Stimulated activated naive CD8-positive, alpha-beta T cell treated with anti-CD3 and anti-CD28 coated beads, Interleukin-15, amount 100 ng/mL, for 72 hours (primary cell): ENCODE measurements at regions not wholly inside any gene's neighbourhood (a gene's known extent, or its start where the extent isn't known, plus 50 kb on each side); places are given as distances from the start of the nearest gene placed in this dataset.
"Not testable (repeated sequence)": the region's sequence is repeated elsewhere in the genome, so short reads cannot be mapped to it uniquely, and the experiment has no call there.

Experiments used
- ATAC-seq: fragments of 150-1000 bp; cut with Tn5 transposase; 2 replicates; pipeline ENCODE4 v1.10.0; 2021; ENCODE audit warnings: mild to moderate bottlenecking, moderate library complexity
- DNase-seq, 2 donors: peaks; one replicate each; pipeline ENCODE4 v3.0.0; 2021 to 2022
- H3K27ac Mint-ChIP-seq, 2 donors: one replicate each; pipeline ENCODE4 v1.8.0; 2022; ENCODE audit warnings: mild to moderate bottlenecking in 2 of 2, mixed read lengths in 2 of 2, moderate library complexity in 2 of 2
- H3K27me3 Mint-ChIP-seq: one replicate; pipeline ENCODE4 v1.8.0; 2022; ENCODE audit warnings: mixed read lengths
- H3K4me1 Mint-ChIP-seq: one replicate; pipeline ENCODE4 v1.8.0; 2022; ENCODE audit warnings: mild to moderate bottlenecking, mixed read lengths
- H3K4me3 Mint-ChIP-seq, 2 donors: one replicate each; pipeline ENCODE4 v1.8.0; 2022; ENCODE audit warnings: mild to moderate bottlenecking in 2 of 2, mixed read lengths in 2 of 2, moderate library complexity in 1 of 2
- H3K9me3 Mint-ChIP-seq, 2 donors: one replicate each; pipeline ENCODE4 v1.8.0; 2022; ENCODE audit warnings: mixed read lengths in 2 of 2

DNA sequence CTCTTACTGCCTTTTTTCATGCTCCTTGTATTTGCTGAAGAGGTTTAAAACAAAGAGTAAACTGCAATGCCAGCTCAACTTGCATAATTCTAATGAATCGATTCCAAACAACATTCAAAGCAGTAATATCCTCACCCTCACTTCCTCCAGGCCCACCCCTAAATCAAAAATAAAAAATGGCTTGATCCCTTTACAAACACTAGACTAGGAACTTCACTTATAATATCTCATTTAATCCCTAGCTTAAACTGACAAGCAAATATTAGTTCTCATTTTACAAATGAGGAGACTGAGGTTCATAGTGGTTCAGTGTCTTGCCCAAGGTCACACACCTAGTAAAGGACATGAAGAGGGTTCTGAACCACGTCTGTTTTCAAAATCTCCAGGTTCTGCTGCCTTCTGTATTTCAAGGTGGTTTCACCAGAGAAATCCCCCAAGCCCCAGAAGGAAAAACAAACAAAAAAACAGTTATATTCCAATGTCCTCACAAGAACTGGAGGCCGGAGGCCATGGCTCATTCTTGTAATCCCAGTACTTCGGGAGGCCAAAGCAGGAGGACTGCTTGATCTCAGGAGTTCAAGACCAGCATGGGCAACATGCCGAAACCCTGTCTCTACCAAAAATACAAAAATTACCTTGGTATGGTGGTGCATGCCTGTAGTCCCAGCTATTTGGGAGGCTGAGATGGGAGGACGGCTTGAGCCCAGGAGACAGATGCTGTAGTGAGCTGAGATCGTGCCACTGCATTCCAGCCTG is 80.3 kb upstream of the GRIN2A start:
- no peak overlapping the region for H3K27ac Mint-ChIP-seq
- no peak for ATAC-seq

GRCh38 chr16:10265770-10266615 is 83.8 kb upstream of the GRIN2A start:
- DNase-seq = no peak
- H3K27me3 Mint-ChIP-seq = no peaks in the 10 kb centered on the region
- no peak overlapping the region for H3K27ac Mint-ChIP-seq
- H3K9me3 Mint-ChIP-seq = no peaks in the 10 kb centered on the region
- no peak for ATAC-seq
- H3K4me1 Mint-ChIP-seq = peaks cover 12% of the 10 kb centered on the region
- H3K4me3 Mint-ChIP-seq = no peak overlapping the region

More for the DNA sequence above, 80.3 kb upstream of the GRIN2A start:
- Mint-ChIP-seq H3K4me3 (no peak overlapping the region), H3K9me3 (no peaks in the 10 kb centered on the region), H3K4me1 (peaks cover 12% of the 10 kb centered on the region), H3K27me3 (no peaks in the 10 kb centered on the region)
- DNase-seq = no peak

GRCh38 chr16:10266809-10267208 is 84.6 kb upstream of the GRIN2A start:
- DNase-seq (peak; percentile 30 to 50), ATAC-seq (peak; percentile 99)
- peaks cover under 1 to 2% of the 10 kb centered on the region in 2 donors for H3K9me3 Mint-ChIP-seq
- no peaks in the 10 kb centered on the region for H3K27me3 Mint-ChIP-seq
- H3K4me1 Mint-ChIP-seq = peaks cover 12% of the 10 kb centered on the region
- no peak overlapping the region for H3K4me3 Mint-ChIP-seq
- peak overlapping the region in 1 of 2 donors; percentile 34 for H3K27ac Mint-ChIP-seq

DNA sequence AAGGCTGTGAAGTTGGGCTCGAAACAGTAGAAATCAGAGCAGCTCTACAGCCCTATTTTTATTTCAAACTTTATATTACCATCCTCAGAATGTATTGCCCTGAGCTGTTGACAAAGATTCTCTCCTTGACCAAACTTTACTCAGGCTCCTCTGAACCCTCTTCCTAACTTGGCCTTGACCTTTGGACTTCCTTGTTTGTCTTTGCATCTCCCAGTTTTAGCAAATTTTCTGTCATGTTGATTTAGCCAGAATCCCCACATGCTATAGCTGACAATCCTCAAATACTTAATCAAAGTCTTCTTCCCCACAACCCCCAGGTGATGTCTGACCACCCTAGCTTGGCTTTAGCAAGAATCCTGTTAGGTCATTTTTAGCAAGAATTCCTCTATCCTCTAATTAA is 87.4 kb upstream of the GRIN2A start:
- no peaks in the 10 kb centered on the region for H3K27me3 Mint-ChIP-seq
- H3K4me3 Mint-ChIP-seq = no peak overlapping the region
- peaks cover 4 to 7% of the 10 kb centered on the region in 2 donors for H3K9me3 Mint-ChIP-seq
- H3K4me1 Mint-ChIP-seq = peaks cover 12% of the 10 kb centered on the region
- ATAC-seq = no peak
- no peak overlapping the region for H3K27ac Mint-ChIP-seq
- no peak for DNase-seq

- peaks cover 13% of the 10 kb centered on the region for H3K4me1 Mint-ChIP-seq
- not testable (repeated sequence) for H3K4me3 Mint-ChIP-seq, DNase-seq, H3K27me3 Mint-ChIP-seq, H3K9me3 Mint-ChIP-seq, H3K27ac Mint-ChIP-seq, ATAC-seq
Measured at GRCh38 chr16:10272250-10272854, 90.1 kb upstream of the GRIN2A start.

DNA sequence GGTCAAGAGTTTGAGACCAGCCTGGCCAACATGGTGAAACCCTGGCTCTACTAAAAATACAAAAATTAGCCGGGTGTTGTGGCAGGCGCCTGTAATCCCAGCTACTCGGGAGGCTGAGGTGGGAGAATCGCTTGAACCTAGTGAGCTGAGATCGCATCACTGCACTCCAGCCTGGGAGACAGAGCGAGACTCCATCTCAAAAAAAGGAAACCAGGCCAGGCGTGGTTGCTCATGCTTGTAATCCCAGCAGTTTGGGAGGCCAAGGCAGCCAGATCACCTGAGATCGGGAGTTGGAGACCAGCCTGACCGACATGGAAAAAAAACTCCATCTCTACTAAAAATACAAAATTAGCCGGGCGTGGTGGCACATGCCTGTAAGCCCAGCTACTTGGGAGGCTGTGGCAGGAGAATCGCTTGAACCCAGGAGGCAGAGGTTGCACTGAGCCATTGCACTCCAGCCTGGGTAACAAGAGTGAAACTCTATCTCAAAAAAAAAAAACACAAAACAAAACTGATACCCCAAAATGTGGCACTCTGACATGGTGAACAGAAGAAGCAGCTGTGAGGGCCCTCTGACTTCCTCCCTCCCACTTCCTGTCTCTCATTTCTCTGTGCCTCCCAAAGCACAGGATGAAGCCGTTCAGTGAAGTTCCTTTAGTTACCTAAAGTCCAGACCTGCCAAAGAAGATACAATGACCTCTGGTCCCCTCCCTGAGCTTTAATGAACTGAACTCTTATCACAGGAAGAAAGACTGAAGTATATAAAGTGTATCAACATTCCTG is 93.2 kb upstream of the GRIN2A start:
- peak; percentile 65 for ATAC-seq
- H3K4me1 Mint-ChIP-seq = peaks cover 13% of the 10 kb centered on the region
- H3K27me3 Mint-ChIP-seq, H3K4me3 Mint-ChIP-seq: not testable (repeated sequence)
- H3K27ac Mint-ChIP-seq = peak overlapping the region; percentile 73 to 86
- peak in 1 of 2 donors; percentile 28 for DNase-seq
- H3K9me3 Mint-ChIP-seq = peaks cover 15 to 18% of the 10 kb centered on the region in 2 donors

DNA sequence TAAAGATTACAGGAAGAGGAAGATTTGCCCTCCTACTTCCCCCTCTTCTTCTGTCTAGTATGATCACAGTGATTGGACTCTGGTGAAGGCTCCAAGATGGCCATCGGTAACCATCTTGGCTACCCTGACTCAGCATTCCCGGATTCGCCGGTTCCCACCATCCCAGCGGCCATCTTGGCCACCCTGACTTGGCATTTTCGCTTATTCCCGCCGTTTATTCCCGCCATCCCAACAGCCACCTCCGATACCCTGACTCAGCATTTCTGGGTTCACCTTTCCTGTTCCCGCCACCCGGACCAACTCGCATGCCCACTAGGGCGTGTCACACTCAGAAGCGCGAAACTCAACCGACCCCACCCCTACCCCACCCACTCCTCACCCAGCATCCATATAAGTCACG is 95.4 kb upstream of the GRIN2A start:
- Mint-ChIP-seq H3K27ac (no peak overlapping the region), H3K4me1 (peaks cover 13% of the 10 kb centered on the region), H3K4me3 (no peak overlapping the region), H3K27me3 (no peaks in the 10 kb centered on the region), H3K9me3 (peaks cover 11% of the 10 kb centered on the region in 2 donors)
- DNase-seq = no peak
- no peak for ATAC-seq

DNA sequence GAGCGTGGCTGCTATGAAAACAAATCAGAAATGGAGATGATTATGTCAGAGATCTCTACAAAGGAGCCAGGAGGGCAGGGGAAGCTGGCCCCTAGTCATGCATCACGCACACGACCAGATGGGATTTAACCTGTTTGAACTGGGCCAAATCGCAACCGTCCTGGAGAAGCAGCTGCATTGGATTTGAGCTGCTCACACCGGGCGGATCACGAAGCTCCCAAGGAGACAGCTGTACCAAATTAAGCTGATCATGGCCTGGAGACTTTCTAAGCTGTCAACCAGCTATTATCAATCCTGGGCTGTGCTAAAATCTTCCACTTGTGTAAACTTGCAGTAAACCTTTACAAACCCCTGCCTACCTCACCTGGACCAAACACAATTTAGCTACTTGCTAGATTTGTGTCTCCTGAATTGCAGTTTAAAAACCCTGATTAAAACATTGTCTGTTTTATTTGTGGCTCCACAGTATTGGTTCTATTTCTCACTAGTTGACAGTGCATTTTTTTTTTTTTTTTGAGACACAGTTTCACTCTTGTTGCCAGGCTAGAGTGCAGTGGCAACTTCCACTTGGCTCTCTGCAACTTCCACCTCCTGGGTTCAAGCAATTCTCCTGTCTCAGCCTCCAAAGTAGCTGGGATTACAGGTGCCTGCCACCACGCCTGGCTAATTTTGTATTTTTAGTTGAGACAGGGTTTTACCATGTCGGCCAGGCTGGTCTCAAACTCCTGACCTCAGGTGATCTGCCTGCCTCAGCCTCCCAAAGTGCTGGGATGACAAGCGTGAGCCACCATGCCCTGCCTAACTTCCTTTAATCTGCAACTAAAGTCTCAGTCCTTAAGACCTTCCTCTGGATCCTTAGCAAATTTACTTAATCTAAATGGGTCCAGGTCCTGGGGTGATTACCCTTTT is 98.3 kb upstream of the GRIN2A start:
- H3K4me3 Mint-ChIP-seq = no peak overlapping the region
- H3K4me1 Mint-ChIP-seq = peaks cover 10% of the 10 kb centered on the region
- H3K27ac Mint-ChIP-seq = no peak overlapping the region
- H3K27me3 Mint-ChIP-seq = no peaks in the 10 kb centered on the region
- ATAC-seq (no peak), DNase-seq (no peak)
- peaks cover 11% of the 10 kb centered on the region in 2 donors for H3K9me3 Mint-ChIP-seq

- Mint-ChIP-seq H3K4me1 (no peaks in the 10 kb centered on the region), H3K4me3 (no peak overlapping the region), H3K9me3 (peaks cover 8 to 10% of the 10 kb centered on the region in 2 donors), H3K27ac (no peak overlapping the region), H3K27me3 (no peaks in the 10 kb centered on the region)
- ATAC-seq = no peak
- DNase-seq = no peak
Measured at GRCh38 chr16:10282367-10282766, 100.1 kb upstream of the GRIN2A start.

GRCh38 chr16:10283246-10283645 is 101.0 kb upstream of the GRIN2A start:
- ATAC-seq = not testable (repeated sequence)
- H3K27ac Mint-ChIP-seq = peak overlapping the region in 1 of 2 donors; percentile 21

GRCh38 chr16:10290467-10291105 is 95.3 kb upstream of the ATF7IP2 start:
- peaks cover 23 to 27% of the 10 kb centered on the region in 2 donors for H3K9me3 Mint-ChIP-seq
- DNase-seq, H3K27ac Mint-ChIP-seq, H3K4me1 Mint-ChIP-seq, H3K27me3 Mint-ChIP-seq, ATAC-seq, H3K4me3 Mint-ChIP-seq: not testable (repeated sequence)

More at GRCh38 chr16:10283246-10283645, 101.0 kb upstream of the GRIN2A start:
- not testable (repeated sequence) for H3K9me3 Mint-ChIP-seq, H3K4me3 Mint-ChIP-seq, H3K4me1 Mint-ChIP-seq, DNase-seq, H3K27me3 Mint-ChIP-seq

GRCh38 chr16:10292197-10292596 is 93.7 kb upstream of the ATF7IP2 start:
- H3K4me3 Mint-ChIP-seq = not testable (repeated sequence)

DNA sequence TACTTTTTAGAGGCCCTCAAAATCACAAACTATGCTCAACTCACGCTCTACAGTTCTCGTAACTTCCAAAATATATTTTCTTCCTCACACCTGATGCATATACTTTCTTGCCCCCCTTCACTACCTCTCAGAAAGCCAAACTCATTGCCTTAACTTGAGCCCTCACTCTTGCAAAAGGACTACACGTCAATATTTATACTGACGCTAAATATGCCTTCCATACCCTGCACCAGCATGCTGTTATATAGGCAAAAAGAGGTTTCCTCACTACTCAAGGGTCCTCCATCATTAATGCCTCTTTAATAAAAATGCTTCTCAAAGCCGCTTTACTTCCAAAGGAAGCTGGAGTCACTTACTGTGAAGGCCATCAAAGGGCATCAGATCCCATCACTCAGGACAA is 92.9 kb upstream of the ATF7IP2 start:
- not testable (repeated sequence) for H3K27me3 Mint-ChIP-seq, H3K27ac Mint-ChIP-seq, H3K4me3 Mint-ChIP-seq, DNase-seq, H3K4me1 Mint-ChIP-seq, ATAC-seq
- peaks cover 23 to 27% of the 10 kb centered on the region in 2 donors for H3K9me3 Mint-ChIP-seq

More at GRCh38 chr16:10292197-10292596, 93.7 kb upstream of the ATF7IP2 start:
- H3K9me3 Mint-ChIP-seq = peaks cover 23 to 27% of the 10 kb centered on the region in 2 donors
- not testable (repeated sequence) for ATAC-seq, H3K27me3 Mint-ChIP-seq, H3K4me1 Mint-ChIP-seq, H3K27ac Mint-ChIP-seq, DNase-seq

GRCh38 chr16:10294153-10294552 is 91.7 kb upstream of the ATF7IP2 start:
- H3K9me3 Mint-ChIP-seq = peaks cover 23 to 27% of the 10 kb centered on the region in 2 donors
- not testable (repeated sequence) for ATAC-seq, H3K4me1 Mint-ChIP-seq, H3K4me3 Mint-ChIP-seq, DNase-seq, H3K27me3 Mint-ChIP-seq
- peak overlapping the region in 1 of 2 donors; percentile 69 for H3K27ac Mint-ChIP-seq
